SH-SY5Y (cell line): ENCODE measurements at regions not wholly inside any gene's neighbourhood (a gene's known extent, or its start where the extent isn't known, plus 50 kb on each side); places are given as distances from the start of the nearest gene placed in this dataset.

ENCODE experiments used
- GATA2 ChIP-seq: IDR thresholded peaks from 2 replicates; pipeline ENCODE4 v1.6.1; 2011; ENCODE audit warnings: mild to moderate bottlenecking, low read depth, low read length
- GATA3 ChIP-seq: IDR thresholded peaks from 2 replicates; pipeline ENCODE4 v1.6.1; 2011; ENCODE audit warnings: low read depth, mild to moderate bottlenecking, low read length, moderate library complexity

DNA sequence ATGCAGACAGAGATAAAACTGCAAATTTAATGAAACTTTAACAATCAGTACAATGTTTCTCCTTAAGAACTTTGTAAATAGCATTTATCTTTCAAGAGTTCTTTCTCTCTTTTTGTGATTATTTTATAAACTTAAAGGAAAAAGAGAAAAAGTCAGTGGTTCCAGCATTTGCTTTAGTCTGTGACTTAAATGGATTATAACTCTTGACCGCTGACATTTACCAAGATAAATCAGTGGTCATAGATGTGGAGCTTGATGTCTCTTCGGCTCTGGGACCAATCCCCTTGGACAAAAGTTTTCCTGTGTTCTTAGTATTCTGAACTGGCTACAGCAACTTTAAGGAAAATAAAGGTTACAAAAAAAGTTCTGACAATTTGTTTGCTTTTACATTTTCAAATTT, 162.6 kb downstream of the TM9SF2 start:
- TF ChIP-seq GATA3: no peak
- no peak for TF ChIP-seq GATA2
